Neuronal stem cell (in vitro differentiated cells): ENCODE measurements at regions not wholly inside any gene's neighbourhood (a gene's known extent, or its start where the extent isn't known, plus 50 kb on each side); places are given as distances from the start of the nearest gene placed in this dataset.

Experiments used
- DNase-seq: peaks from one replicate; pipeline ENCODE4 v3.0.0-alpha.2; 2013; ENCODE audit warnings: low spot score
- H2AFZ ChIP-seq: one replicate; pipeline ENCODE4 v1.6.1; 2013; ENCODE audit warnings: mild to moderate bottlenecking, low read length, inconsistent platforms
- H2AK5ac ChIP-seq: 2 replicates; pipeline ENCODE4 v1.6.1; 2013; ENCODE audit warnings: low read depth, mild to moderate bottlenecking, inconsistent platforms, low read length, moderate library complexity, mixed read lengths
- H2BK120ac ChIP-seq: 2 replicates; pipeline ENCODE4 v1.6.1; 2013; ENCODE audit warnings: low read depth, mild to moderate bottlenecking, inconsistent platforms, low read length, moderate library complexity, mixed read lengths
- H2BK12ac ChIP-seq: one replicate; pipeline ENCODE4 v1.6.1; 2013; ENCODE audit warnings: low read length, inconsistent platforms
- H2BK15ac ChIP-seq: 2 replicates; pipeline ENCODE4 v1.6.1; 2013; ENCODE audit warnings: mild to moderate bottlenecking, low read length, inconsistent platforms, mixed read lengths
- H2BK5ac ChIP-seq: one replicate; pipeline ENCODE4 v1.6.1; 2013; ENCODE audit warnings: inconsistent platforms, mild to moderate bottlenecking, low read length, moderate library complexity
- H3K14ac ChIP-seq: one replicate; pipeline ENCODE4 v1.6.1; 2013; ENCODE audit warnings: low read length, inconsistent platforms
- H3K18ac ChIP-seq: 2 replicates; pipeline ENCODE4 v1.6.1; 2013; ENCODE audit warnings: low read length, inconsistent platforms
- H3K23ac ChIP-seq: 2 replicates; pipeline ENCODE4 v1.6.1; 2013; ENCODE audit warnings: low read depth, mild to moderate bottlenecking, mixed read lengths, low read length, inconsistent platforms; ENCODE audit not compliant: poor library complexity
- H3K27ac ChIP-seq: replicated peaks from 3 replicates; pipeline ENCODE4 v1.5.1; 2013; ENCODE audit warnings: low read length, inconsistent platforms
- H3K27me3 ChIP-seq, 3 experiments: 2 replicates each; pipeline ENCODE4 v1.6.1; 2013; ENCODE audit warnings: low read length in 3 of 3, mild to moderate bottlenecking in 2 of 3, inconsistent platforms in 1 of 3, low read depth in 1 of 3, mixed read lengths in 1 of 3, moderate library complexity in 1 of 3; ENCODE audit not compliant: control insufficient read depth in 3 of 3, insufficient read depth in 3 of 3
- H3K36me3 ChIP-seq, 2 donors: replicated peaks in 1 of 2; 2 replicates each; pipeline ENCODE4 v1.6.1; 2013; ENCODE audit warnings: low read length in 2 of 2; ENCODE audit not compliant: control insufficient read depth in 2 of 2, insufficient read depth in 2 of 2
- H3K4ac ChIP-seq: 2 replicates; pipeline ENCODE4 v1.6.1; 2013; ENCODE audit warnings: inconsistent platforms, mild to moderate bottlenecking, low read length, moderate library complexity
- H3K4me1 ChIP-seq, 2 donors: 1 replicate in 1 of 2; 2 replicates in 1 of 2; pipeline ENCODE4 v1.6.1; 2013; ENCODE audit warnings: low read length in 2 of 2, low read depth in 1 of 2; ENCODE audit not compliant: control insufficient read depth in 2 of 2, insufficient read depth in 1 of 2
- H3K4me2 ChIP-seq: one replicate; pipeline ENCODE4 v1.6.1; 2013; ENCODE audit warnings: mild to moderate bottlenecking, low read length, inconsistent platforms; ENCODE audit not compliant: insufficient read depth, poor library complexity, severe bottlenecking
- H3K4me3 ChIP-seq, 2 donors: 2 replicates each; pipeline ENCODE4 v1.5.1; 2013; ENCODE audit warnings: low read length in 2 of 2, mild to moderate bottlenecking in 2 of 2, inconsistent platforms in 1 of 2, moderate library complexity in 1 of 2
- H3K79me1 ChIP-seq: one replicate; pipeline ENCODE4 v1.6.1; 2013; ENCODE audit warnings: low read depth, mild to moderate bottlenecking, inconsistent platforms, low read length, moderate library complexity
- H3K9ac ChIP-seq: one replicate; pipeline ENCODE4 v1.6.1; 2013; ENCODE audit warnings: mild to moderate bottlenecking, low read depth, low read length, inconsistent platforms; ENCODE audit not compliant: poor library complexity
- H3K9me3 ChIP-seq, 2 donors: replicated peaks in 1 of 2; 2 replicates each; pipeline versions ENCODE3 to v1.6.1; 2013; ENCODE audit warnings: low read length in 2 of 2, mild to moderate bottlenecking in 2 of 2, inconsistent platforms in 1 of 2, low read depth in 1 of 2, mixed read lengths in 1 of 2, moderate library complexity in 1 of 2; ENCODE audit not compliant: control insufficient read depth in 2 of 2, insufficient read depth in 1 of 2
- H4K8ac ChIP-seq: one replicate; pipeline ENCODE4 v1.6.1; 2013; ENCODE audit warnings: low read depth, mild to moderate bottlenecking, inconsistent platforms, low read length, moderate library complexity
- H4K91ac ChIP-seq: one replicate; pipeline ENCODE4 v1.6.1; 2013; ENCODE audit warnings: low read length, low read depth, mild to moderate bottlenecking, inconsistent platforms; ENCODE audit not compliant: poor library complexity
- WGBS, 2 donors: extraction: QIAGEN DNeasy Blood & Tissue Kit; methylation state at CpG; one replicate each; pipeline ENCODE4 v1.1.7; 2013; ENCODE audit warnings: missing lambda C conversion rate in 2 of 2, mixed read lengths in 1 of 2; ENCODE audit not compliant: insufficient read length in 2 of 2, insufficient replicate concordance in 1 of 2; ENCODE audit errors: extremely low coverage in 2 of 2; 5-methylcytosine and 5-hydroxymethylcytosine counted together

DNA sequence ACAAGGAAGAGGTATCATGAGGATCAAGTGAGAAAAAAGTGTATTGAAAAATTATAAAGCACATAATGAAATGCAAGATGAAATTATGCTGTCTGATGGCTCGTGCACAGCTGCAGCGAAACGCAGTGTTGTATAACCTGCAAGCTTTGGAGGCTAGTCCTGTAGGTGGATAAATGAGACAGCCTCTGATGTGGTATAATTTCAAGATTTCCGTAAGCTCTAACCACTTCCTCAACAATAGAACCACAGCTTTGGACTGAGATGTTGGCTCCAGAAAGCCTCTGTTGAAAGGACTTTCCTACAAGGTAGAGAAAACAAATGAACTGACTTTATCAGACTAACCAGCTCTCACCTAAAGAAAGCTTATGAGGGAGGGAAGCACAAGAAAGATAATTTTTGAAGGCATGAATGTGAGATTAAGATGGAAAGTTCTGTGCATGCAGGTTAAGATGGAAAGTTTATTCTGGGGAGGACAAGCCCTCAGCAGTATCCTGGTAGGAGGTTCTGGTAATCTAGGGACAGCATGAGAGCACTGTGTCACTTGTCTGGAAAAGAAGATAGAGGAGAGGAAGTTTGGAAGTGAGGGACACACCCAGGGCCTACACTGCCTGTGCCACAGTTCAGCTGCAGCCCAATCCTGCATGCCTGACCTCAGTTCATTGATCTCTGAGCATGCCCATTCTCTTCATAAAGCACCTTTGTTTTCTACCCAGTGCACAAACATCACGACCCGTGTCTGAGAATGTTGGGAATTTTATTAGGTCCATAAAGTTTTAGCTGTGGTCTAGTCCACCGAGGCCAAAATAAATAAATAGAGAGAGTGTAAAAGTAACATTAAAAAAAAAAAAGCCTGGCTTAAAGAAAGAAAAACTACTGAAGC is 161.5 kb upstream of the SFRP2 start:
- Histone ChIP-seq H3K36me3 (no peaks in the 10 kb centered on the region), H3K23ac (no peak overlapping the region), H2BK15ac (no peak overlapping the region), H2BK12ac (no peak overlapping the region), H3K79me1 (no peaks in the 10 kb centered on the region), H3K9ac (no peak overlapping the region), H3K18ac (no peak overlapping the region), H3K9me3 (peaks cover 0 to 16% of the 10 kb centered on the region in 2 donors), H3K4me1 (peaks cover 0 to 4% of the 10 kb centered on the region in 2 donors), H2AK5ac (no peak overlapping the region), H3K27me3 (no peaks in the 10 kb centered on the region), H4K91ac (no peak overlapping the region), H3K4me2 (no peak overlapping the region), H2AFZ (no peak overlapping the region), H3K4me3 (no peak overlapping the region), H3K14ac (no peak overlapping the region), H2BK120ac (no peak overlapping the region), H4K8ac (no peak overlapping the region), H2BK5ac (no peak overlapping the region), H3K27ac (no peak overlapping the region), H3K4ac (no peak overlapping the region)
- no peak for DNase-seq
- WGBS, 2 donors: no CpG with 5 or more reads among the region's 7 CpGs

DNA sequence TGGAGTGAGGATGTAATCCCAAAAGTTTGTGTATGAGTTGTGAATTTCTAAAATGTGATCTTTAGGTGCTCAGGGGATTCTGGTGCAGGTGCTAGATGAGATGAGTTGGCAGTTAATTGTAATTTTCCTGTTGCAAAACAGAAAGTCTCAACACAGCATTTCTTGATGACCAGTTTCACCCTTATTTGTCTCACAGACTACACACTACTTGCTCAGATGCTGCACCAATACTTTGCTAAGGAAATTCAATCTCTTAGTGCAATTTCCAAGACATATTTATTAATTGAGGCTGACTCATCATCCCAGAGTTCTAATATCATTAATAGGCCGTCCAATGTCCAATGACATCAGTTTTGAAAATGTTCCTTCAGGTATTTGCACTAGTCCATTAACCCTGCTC is 159.2 kb upstream of the SFRP2 start:
- Histone ChIP-seq H3K9me3 (peaks cover 4 to 21% of the 10 kb centered on the region in 2 donors), H3K27ac (no peak overlapping the region), H3K14ac (no peak overlapping the region), H4K8ac (no peak overlapping the region), H3K36me3 (no peaks in the 10 kb centered on the region), H3K23ac (no peak overlapping the region), H2AK5ac (no peak overlapping the region), H3K18ac (no peak overlapping the region), H2BK5ac (no peak overlapping the region), H2AFZ (no peak overlapping the region), H2BK15ac (no peak overlapping the region), H3K9ac (no peak overlapping the region), H3K4me2 (no peak overlapping the region), H3K27me3 (no peaks in the 10 kb centered on the region), H2BK120ac (no peak overlapping the region), H3K4ac (no peak overlapping the region), H3K79me1 (no peaks in the 10 kb centered on the region), H2BK12ac (no peak overlapping the region), H4K91ac (no peak overlapping the region), H3K4me1 (peaks cover 0 to 4% of the 10 kb centered on the region in 2 donors), H3K4me3 (no peak overlapping the region)
- DNase-seq: no peak
- WGBS, 2 donors: no CpG with 5 or more reads among the region's 1 CpG

DNA sequence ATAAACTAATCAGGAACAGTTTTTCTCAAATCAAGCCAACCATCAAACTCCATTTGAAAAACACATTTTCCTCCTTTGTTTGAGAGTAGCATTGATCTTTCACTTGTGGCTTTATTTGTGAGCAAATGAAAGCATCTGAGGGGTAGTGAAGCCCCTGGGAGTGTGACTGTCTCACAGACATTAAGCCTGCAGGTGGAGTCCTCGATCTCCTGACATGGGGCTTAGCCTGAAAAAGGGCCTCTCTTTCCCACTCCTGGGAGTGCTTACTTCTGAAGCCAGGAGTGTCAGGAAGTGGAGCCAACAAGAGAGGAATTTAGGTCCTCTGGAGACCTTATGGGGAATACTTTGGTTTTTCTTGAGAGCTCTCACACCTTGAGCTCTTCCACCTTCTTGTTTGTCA is 158.2 kb upstream of the SFRP2 start:
- H3K79me1 ChIP-seq: no peaks in the 10 kb centered on the region
- no peaks in the 10 kb centered on the region for H3K36me3 ChIP-seq
- H2BK15ac ChIP-seq: no peak overlapping the region
- no peak overlapping the region for H2BK12ac ChIP-seq
- WGBS, 2 donors: no CpG with 5 or more reads among the region's 1 CpG
- H2BK120ac ChIP-seq: no peak overlapping the region
- no peak overlapping the region for H2AFZ ChIP-seq
- no peak overlapping the region for H4K91ac ChIP-seq
- no peak overlapping the region for H2AK5ac ChIP-seq
- H4K8ac ChIP-seq: no peak overlapping the region
- H3K27me3 ChIP-seq: no peaks in the 10 kb centered on the region
- peaks cover 0 to 4% of the 10 kb centered on the region in 2 donors for H3K4me1 ChIP-seq
- no peak overlapping the region for H3K4me3 ChIP-seq
- no peak overlapping the region for H3K9ac ChIP-seq
- H3K14ac ChIP-seq: no peak overlapping the region
- no peak overlapping the region for H3K27ac ChIP-seq
- no peak overlapping the region for H3K18ac ChIP-seq
- peaks cover 4 to 21% of the 10 kb centered on the region in 2 donors for H3K9me3 ChIP-seq
- no peak overlapping the region for H3K4me2 ChIP-seq
- H2BK5ac ChIP-seq: no peak overlapping the region
- DNase-seq: no peak
- no peak overlapping the region for H3K23ac ChIP-seq
- no peak overlapping the region for H3K4ac ChIP-seq

DNA sequence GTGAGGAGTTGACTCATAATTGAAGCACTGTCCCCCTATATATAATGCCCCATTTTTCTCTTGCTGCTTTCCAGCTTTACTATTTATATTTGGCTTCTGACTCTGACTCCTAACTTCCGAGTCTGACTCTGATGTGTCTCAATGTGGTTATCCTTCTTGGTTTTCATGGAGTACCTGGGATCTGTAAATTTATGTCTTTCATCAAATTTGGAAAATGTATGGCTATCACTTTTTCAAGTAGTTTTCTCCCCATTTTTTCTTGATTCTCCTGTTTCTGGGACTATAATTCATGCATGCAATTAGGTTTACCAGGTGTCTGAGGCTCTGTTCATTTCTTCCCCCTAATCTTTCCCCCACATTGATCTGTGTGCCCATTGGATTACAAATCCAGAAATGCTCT is 156.8 kb upstream of the SFRP2 start:
- H3K9me3 ChIP-seq: peaks cover 4 to 21% of the 10 kb centered on the region in 2 donors
- H2AFZ ChIP-seq: no peak overlapping the region
- WGBS, 2 donors: no CpG with 5 or more reads among the region's 1 CpG
- H3K27me3 ChIP-seq: no peaks in the 10 kb centered on the region
- H3K4me2 ChIP-seq: no peak overlapping the region
- H3K23ac ChIP-seq: no peak overlapping the region
- no peak overlapping the region for H2BK12ac ChIP-seq
- no peak for DNase-seq
- H2BK5ac ChIP-seq: no peak overlapping the region
- H4K91ac ChIP-seq: no peak overlapping the region
- H3K9ac ChIP-seq: no peak overlapping the region
- peaks cover 4 to 12% of the 10 kb centered on the region in 2 donors for H3K4me1 ChIP-seq
- no peak overlapping the region for H2BK15ac ChIP-seq
- H4K8ac ChIP-seq: no peak overlapping the region
- H3K36me3 ChIP-seq: no peaks in the 10 kb centered on the region
- no peak overlapping the region for H3K27ac ChIP-seq
- no peak overlapping the region for H3K4ac ChIP-seq
- no peak overlapping the region for H3K18ac ChIP-seq
- no peaks in the 10 kb centered on the region for H3K79me1 ChIP-seq
- no peak overlapping the region for H3K4me3 ChIP-seq
- no peak overlapping the region for H2AK5ac ChIP-seq
- no peak overlapping the region for H3K14ac ChIP-seq
- no peak overlapping the region for H2BK120ac ChIP-seq
